ENCODE measurements at regions not wholly inside any gene's neighbourhood (a gene's known extent, or its start where the extent isn't known, plus 50 kb on each side); places are given as distances from the start of the nearest gene placed in this dataset.

GRCh38 chr18:45525301-45525700 is 90.0 kb upstream of the SLC14A2 start:
- TF ChIP-seq, protein P1, sequence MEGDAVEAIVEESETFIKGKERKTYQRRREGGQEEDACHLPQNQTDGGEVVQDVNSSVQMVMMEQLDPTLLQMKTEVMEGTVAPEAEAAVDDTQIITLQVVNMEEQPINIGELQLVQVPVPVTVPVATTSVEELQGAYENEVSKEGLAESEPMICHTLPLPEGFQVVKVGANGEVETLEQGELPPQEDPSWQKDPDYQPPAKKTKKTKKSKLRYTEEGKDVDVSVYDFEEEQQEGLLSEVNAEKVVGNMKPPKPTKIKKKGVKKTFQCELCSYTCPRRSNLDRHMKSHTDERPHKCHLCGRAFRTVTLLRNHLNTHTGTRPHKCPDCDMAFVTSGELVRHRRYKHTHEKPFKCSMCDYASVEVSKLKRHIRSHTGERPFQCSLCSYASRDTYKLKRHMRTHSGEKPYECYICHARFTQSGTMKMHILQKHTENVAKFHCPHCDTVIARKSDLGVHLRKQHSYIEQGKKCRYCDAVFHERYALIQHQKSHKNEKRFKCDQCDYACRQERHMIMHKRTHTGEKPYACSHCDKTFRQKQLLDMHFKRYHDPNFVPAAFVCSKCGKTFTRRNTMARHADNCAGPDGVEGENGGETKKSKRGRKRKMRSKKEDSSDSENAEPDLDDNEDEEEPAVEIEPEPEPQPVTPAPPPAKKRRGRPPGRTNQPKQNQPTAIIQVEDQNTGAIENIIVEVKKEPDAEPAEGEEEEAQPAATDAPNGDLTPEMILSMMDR (IDR thresholded peaks at IDR 0.05; ENCODE audit: low read length, missing control alignments) = no peak
- H3K4me3 ChIP-seq (replicated peaks; ENCODE audit: low read depth, low read length) = no peak overlapping the region
- DNase-seq (ENCODE audit: low read depth) = no peak

DNA sequence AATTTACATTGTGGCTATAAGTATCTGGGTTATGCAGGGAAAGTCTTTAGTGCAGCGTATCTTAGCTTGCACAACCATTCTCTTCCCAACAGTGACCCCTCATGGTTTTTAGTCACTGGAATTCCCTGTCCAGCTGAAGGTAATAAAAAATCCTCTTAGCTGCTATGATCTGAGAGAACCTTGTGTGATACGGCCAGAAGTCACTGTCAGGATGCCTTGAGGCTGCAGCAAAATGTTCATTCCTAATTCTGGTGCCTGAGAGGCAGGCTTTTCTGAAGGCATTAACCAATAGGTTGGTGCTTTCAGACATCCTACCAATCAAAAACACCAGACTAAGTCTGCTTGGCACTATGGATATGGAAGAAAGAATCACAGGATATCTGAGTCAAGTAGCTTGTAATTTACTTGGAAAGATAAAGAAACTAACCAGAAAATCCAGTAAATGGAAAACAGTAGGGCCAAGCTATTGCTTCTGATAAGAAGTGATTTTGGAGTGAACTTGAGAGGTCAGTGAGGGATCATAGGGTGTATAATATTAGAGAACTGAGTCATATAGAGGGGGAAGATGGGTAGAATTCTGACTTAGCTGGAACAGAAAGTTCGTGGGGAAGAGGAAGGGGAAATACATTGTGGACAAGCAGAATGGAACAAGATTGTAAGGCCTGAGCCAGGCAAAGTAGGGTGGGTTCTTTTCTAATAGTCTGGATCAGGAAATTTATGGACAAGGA is 89.0 kb upstream of the SLC14A2 start:
- TF ChIP-seq, protein P1 (IDR thresholded peaks at IDR 0.05; ENCODE audit: low read length, missing control alignments) = no peak
- peak; percentile 6 for DNase-seq (ENCODE audit: low read depth)
- H3K4me3 ChIP-seq (replicated peaks; ENCODE audit: low read depth, low read length) = no peak overlapping the region

- H3K4me3 ChIP-seq (replicated peaks; ENCODE audit: low read depth, low read length) = no peak overlapping the region
- no peak for DNase-seq (ENCODE audit: low read depth)
- TF ChIP-seq, protein P1 (IDR thresholded peaks at IDR 0.05; ENCODE audit: low read length, missing control alignments) = no peak
Measured at GRCh38 chr18:45527891-45528290, 87.4 kb upstream of the SLC14A2 start.

DNA sequence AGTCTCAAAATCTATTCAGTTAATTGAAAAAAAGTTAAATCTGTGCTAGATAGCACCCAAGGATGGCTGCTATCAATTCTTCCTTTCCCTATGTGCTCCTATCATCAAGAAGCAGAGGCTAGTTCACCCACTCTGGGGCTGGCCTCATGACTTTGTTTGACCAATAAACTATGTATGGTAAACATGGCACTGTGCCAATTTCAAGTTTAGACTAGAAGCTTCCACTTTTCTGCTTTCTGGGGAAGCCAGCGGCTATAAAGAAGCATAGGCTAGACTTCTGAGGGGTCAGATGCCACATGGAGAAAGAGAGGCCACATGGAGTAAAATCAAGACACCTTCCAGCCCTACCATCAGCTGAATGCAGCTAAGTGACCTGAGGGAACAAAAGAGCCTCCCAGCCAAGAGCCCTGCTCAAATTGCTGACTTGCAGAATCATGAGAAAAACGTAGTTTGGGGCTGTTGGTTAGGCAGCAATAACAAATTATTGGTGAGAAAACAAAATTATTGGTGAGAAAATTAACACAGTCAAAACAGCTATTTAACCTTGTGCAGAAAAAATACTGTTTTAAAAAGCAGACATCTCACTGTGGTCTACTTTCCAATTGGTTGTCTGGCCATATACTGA is 86.5 kb upstream of the SLC14A2 start:
- TF ChIP-seq, protein P1 (IDR thresholded peaks at IDR 0.05; ENCODE audit: low read length, missing control alignments) = no peak
- no peak overlapping the region for H3K4me3 ChIP-seq (replicated peaks; ENCODE audit: low read depth, low read length)
- no peak for DNase-seq (ENCODE audit: low read depth)

GRCh38 chr18:45538444-45538843 is 76.8 kb upstream of the SLC14A2 start:
- DNase-seq (ENCODE audit: low read depth) = no peak
- no peak overlapping the region for H3K4me3 ChIP-seq (replicated peaks; ENCODE audit: low read depth, low read length)
- TF ChIP-seq, protein P1 (IDR thresholded peaks at IDR 0.05; ENCODE audit: low read length, missing control alignments) = no peak

GRCh38 chr18:45539491-45539891 is 75.8 kb upstream of the SLC14A2 start:
- TF ChIP-seq, protein P1 (IDR thresholded peaks at IDR 0.05; ENCODE audit: low read length, missing control alignments) = no peak
- no peak overlapping the region for H3K4me3 ChIP-seq (replicated peaks; ENCODE audit: low read depth, low read length)
- DNase-seq (ENCODE audit: low read depth) = no peak
